ENCODE measurements at regions not wholly inside any gene's neighbourhood (a gene's known extent, or its start where the extent isn't known, plus 50 kb on each side); places are given as distances from the start of the nearest gene placed in this dataset.

GRCh38 chr22:49302530-49302929 lies 525.1 kb downstream of the BRD1 start:
- TF ChIP-seq CTCF (tag by site-specific recombination; IDR thresholded peaks at IDR 0.05) (no peak), ZNF184 (tag by site-specific recombination; IDR thresholded peaks at IDR 0.05) (no peak), ELK4 (IDR thresholded peaks at IDR 0.05; ENCODE audit: borderline replicate concordance, low read depth, low read length) (no peak), ZNF571 (tag by site-specific recombination; IDR thresholded peaks at IDR 0.05) (no peak), ZNF10 (tag by site-specific recombination; IDR thresholded peaks at IDR 0.05) (no peak), ZNF362 (tag by site-specific recombination; IDR thresholded peaks at IDR 0.05) (no peak), ZNF311 (tag by site-specific recombination; IDR thresholded peaks at IDR 0.05; ENCODE audit: borderline replicate concordance) (no peak), TCF7L2 (IDR thresholded peaks at IDR 0.05; ENCODE audit: borderline replicate concordance, low read depth, low read length) (no peak)
